ENCODE measurements at regions not wholly inside any gene's neighbourhood (a gene's known extent, or its start where the extent isn't known, plus 50 kb on each side); places are given as distances from the start of the nearest gene placed in this dataset.

GRCh38 chr12:102596031-102596430, 115.7 kb upstream of the IGF1 start:
- no peak for DNase-seq (ENCODE audit: low spot score)

- DNase-seq (ENCODE audit: low spot score), result no peak
These were observed 115.0 kb upstream of the IGF1 start for GRCh38 chr12:102595315-102595714.

- DNase-seq (ENCODE audit: low spot score), result no peak
These were observed 112.8 kb upstream of the IGF1 start for GRCh38 chr12:102593134-102593533.

- no peak for DNase-seq (ENCODE audit: low spot score)
These were observed 111.8 kb upstream of the IGF1 start for GRCh38 chr12:102592134-102592533.

GRCh38 chr12:102573237-102573636, 92.9 kb upstream of the IGF1 start:
- DNase-seq (ENCODE audit: low spot score), result no peak

GRCh38 chr12:102571889-102572288, 91.5 kb upstream of the IGF1 start:
- no peak for DNase-seq (ENCODE audit: low spot score)

GRCh38 chr12:102570256-102570655, 89.9 kb upstream of the IGF1 start:
- no peak for DNase-seq (ENCODE audit: low spot score)

GRCh38 chr12:102569803-102570202, 89.4 kb upstream of the IGF1 start:
- no peak for DNase-seq (ENCODE audit: low spot score)

- no peak for DNase-seq (ENCODE audit: low spot score)
These were observed 87.9 kb upstream of the IGF1 start for GRCh38 chr12:102568276-102568675.

GRCh38 chr12:102567031-102567985, 86.9 kb upstream of the IGF1 start:
- no peak for DNase-seq (ENCODE audit: low spot score)

- DNase-seq (ENCODE audit: low spot score), result no peak
These were observed 85.2 kb upstream of the IGF1 start for GRCh38 chr12:102565555-102565954.

GRCh38 chr12:102564026-102564425, 83.7 kb upstream of the IGF1 start:
- no peak for DNase-seq (ENCODE audit: low spot score)

GRCh38 chr12:102562836-102563425, 82.6 kb upstream of the IGF1 start:
- no peak for DNase-seq (ENCODE audit: low spot score)

- DNase-seq (ENCODE audit: low spot score), result no peak
These were observed 70.8 kb upstream of the IGF1 start for GRCh38 chr12:102551186-102551585.

GRCh38 chr12:102549691-102550090, 69.3 kb upstream of the IGF1 start:
- no peak for DNase-seq (ENCODE audit: low spot score)

- DNase-seq (ENCODE audit: low spot score), result no peak
These were observed 68.2 kb upstream of the IGF1 start for GRCh38 chr12:102548543-102548942.

- DNase-seq (ENCODE audit: low spot score), result no peak
These were observed 63.4 kb upstream of the IGF1 start for GRCh38 chr12:102543494-102544485.

- DNase-seq (ENCODE audit: low spot score), result no peak
These were observed 62.6 kb upstream of the IGF1 start for GRCh38 chr12:102542816-102543440.

GRCh38 chr12:102540815-102541385, 60.5 kb upstream of the IGF1 start:
- no peak for DNase-seq (ENCODE audit: low spot score)

- DNase-seq (ENCODE audit: low spot score), result no peak
These were observed 59.5 kb upstream of the IGF1 start for GRCh38 chr12:102539651-102540553.
